Lung (tissue), 11 donors: ENCODE measurements at regions not wholly inside any gene's neighbourhood (a gene's known extent, or its start where the extent isn't known, plus 50 kb on each side); places are given as distances from the start of the nearest gene placed in this dataset.

Experiments
- ATAC-seq: fragments of 200-7000 bp; cut with Tn5 transposase; one replicate; pipeline ENCODE4 v1.9.1; 2020; ENCODE audit warnings: moderate number of reproducible peaks; ENCODE audit not compliant: insufficient read depth, low FRiP score
- DNase-seq, 3 donors: peaks; one replicate each; pipeline ENCODE4 v3.0.0-alpha.2; 2013 to 2017
- H3K27ac ChIP-seq, 2 donors: one replicate each; pipeline ENCODE4 v1.5.1; 2013; ENCODE audit warnings: mild to moderate bottlenecking in 2 of 2, moderate library complexity in 2 of 2, control low read depth in 1 of 2, inconsistent platforms in 1 of 2, low read depth in 1 of 2, low read length in 1 of 2
- H3K27me3 ChIP-seq, 3 donors: one replicate each; pipeline ENCODE4 v1.5.1; 2013; ENCODE audit warnings: low read length in 2 of 3; ENCODE audit not compliant: control insufficient read depth in 3 of 3, insufficient read depth in 3 of 3
- H3K36me3 ChIP-seq, 4 donors: one replicate each; pipeline ENCODE4 v1.5.1; 2013; ENCODE audit warnings: low read length in 4 of 4, mild to moderate bottlenecking in 1 of 4, moderate library complexity in 1 of 4; ENCODE audit not compliant: control insufficient read depth in 4 of 4, insufficient read depth in 4 of 4
- H3K4me1 ChIP-seq, 5 donors: one replicate each; pipeline ENCODE4 v1.5.1; 2013; ENCODE audit warnings: low read length in 5 of 5, mild to moderate bottlenecking in 2 of 5, moderate library complexity in 1 of 5; ENCODE audit not compliant: control insufficient read depth in 5 of 5, insufficient read depth in 5 of 5
- H3K4me3 ChIP-seq: one replicate; pipeline ENCODE4 v1.5.1; 2013; ENCODE audit warnings: mild to moderate bottlenecking, control low read depth, moderate library complexity
- H3K9ac ChIP-seq, 2 donors: one replicate each; pipeline ENCODE4 v1.5.1; 2013; ENCODE audit warnings: low read length in 2 of 2, control low read depth in 1 of 2; ENCODE audit not compliant: insufficient read depth in 1 of 2
- H3K9me3 ChIP-seq, 4 donors: one replicate each; pipeline ENCODE4 v1.5.1; 2013; ENCODE audit warnings: low read length in 3 of 4, mild to moderate bottlenecking in 1 of 4, moderate library complexity in 1 of 4; ENCODE audit not compliant: control insufficient read depth in 4 of 4, insufficient read depth in 3 of 4
- CTCF ChIP-seq: IDR thresholded peaks from 2 replicates; pipeline ENCODE4 v1.5.1; 2012; ENCODE audit warnings: mild to moderate bottlenecking; ENCODE audit errors: control extremely low read depth, extremely low read depth
- WGBS, 2 donors: extraction: QIAGEN DNeasy Blood & Tissue Kit; methylation state at CpG; one replicate each; pipeline ENCODE4 v1.1.7; 2013; 5-methylcytosine and 5-hydroxymethylcytosine counted together
- donor health status: control.
- donor health status: control.
- donor health status: Bipolar disorder and iron deficiency.
- donor health status: healthy.
- donor health status: DM: yes; HTN: yes; CAD: no.

GRCh38 chr2:10987861-10988260, 76.1 kb downstream of the KCNF1 start:
- Histone ChIP-seq H3K4me3 (no peak overlapping the region), H3K4me1 (peaks cover 0 to 38% (median 12%) of the 10 kb centered on the region in 5 donors), H3K9ac (no peak overlapping the region), H3K9me3 (no peaks in the 10 kb centered on the region), H3K27me3 (no peaks in the 10 kb centered on the region), H3K27ac (no peak overlapping the region), H3K36me3 (no peaks in the 10 kb centered on the region)
- ATAC-seq: no peak
- no peak for TF ChIP-seq CTCF
- DNase-seq: no peak
- WGBS, 2 donors: 93 to 95% methylated on average over 3 of the region's 3 CpGs

GRCh38 chr2:10989151-10989550, 77.4 kb downstream of the KCNF1 start:
- Histone ChIP-seq H3K4me1 (peaks cover 0 to 26% (median 2%) of the 10 kb centered on the region in 5 donors), H3K27me3 (no peaks in the 10 kb centered on the region), H3K27ac (no peak overlapping the region), H3K36me3 (no peaks in the 10 kb centered on the region), H3K9ac (no peak overlapping the region), H3K9me3 (no peaks in the 10 kb centered on the region), H3K4me3 (no peak overlapping the region)
- ATAC-seq (no peak), DNase-seq (no peak)
- 96 to 97% methylated on average over 4 of the region's 4 CpGs for WGBS, 2 donors
- TF ChIP-seq CTCF: no peak

- 93 to 97% methylated on average over 2 of the region's 2 CpGs for WGBS, 2 donors
- DNase-seq: no peak
- TF ChIP-seq CTCF: no peak
- no peak overlapping the region for H3K27ac ChIP-seq
- H3K27me3 ChIP-seq: no peaks in the 10 kb centered on the region
- H3K4me3 ChIP-seq: no peak overlapping the region
- no peak for ATAC-seq
- H3K9ac ChIP-seq: no peak overlapping the region
- no peaks in the 10 kb centered on the region for H3K9me3 ChIP-seq
- H3K36me3 ChIP-seq: no peaks in the 10 kb centered on the region
- H3K4me1 ChIP-seq: peaks cover 0 to 20% (median 0%) of the 10 kb centered on the region in 5 donors
Observed at GRCh38 chr2:10989782-10990181, 78.0 kb downstream of the KCNF1 start.

- no peak overlapping the region for H3K9ac ChIP-seq
- DNase-seq (no peak), ATAC-seq (no peak)
- H3K27ac ChIP-seq: no peak overlapping the region
- TF ChIP-seq CTCF: no peak
- no peaks in the 10 kb centered on the region for H3K27me3 ChIP-seq
- H3K4me1 ChIP-seq: peaks cover 0 to 11% (median 0%) of the 10 kb centered on the region in 5 donors
- WGBS, 2 donors: 78 to 85% methylated on average over 5 of the region's 5 CpGs
- no peak overlapping the region for H3K4me3 ChIP-seq
- H3K36me3 ChIP-seq: no peaks in the 10 kb centered on the region
- H3K9me3 ChIP-seq: no peaks in the 10 kb centered on the region
Observed at GRCh38 chr2:10990561-10991111, 78.9 kb downstream of the KCNF1 start.
